Esophagus muscularis mucosa (tissue), 4 donors: ENCODE measurements at regions not wholly inside any gene's neighbourhood (a gene's known extent, or its start where the extent isn't known, plus 50 kb on each side); places are given as distances from the start of the nearest gene placed in this dataset.

ENCODE experiments used
- DNase-seq: peaks from one replicate; pipeline ENCODE4 v3.0.0-alpha.2; 2017; ENCODE audit errors: extremely low spot score
- H3K27ac ChIP-seq, 4 donors: fragments of 200-600 bp; sonication (generic); replicated peaks in 1 of 4; 1 replicate in 3 of 4; 2 replicates in 1 of 4; pipeline ENCODE4 v1.5.1; 2016 to 2019; ENCODE audit warnings: mild to moderate bottlenecking in 1 of 4
- H3K27me3 ChIP-seq, 4 donors: fragments of 200-600 bp; sonication (generic); one replicate each; pipeline versions ENCODE4 v1.5.1 to v1.6.0; 2016 to 2019
- H3K36me3 ChIP-seq, 4 donors: fragments of 200-600 bp; sonication (generic); one replicate each; pipeline ENCODE4 v1.5.1; 2016 to 2019
- H3K4me1 ChIP-seq, 4 donors: fragments of 200-600 bp; sonication (generic); one replicate each; pipeline ENCODE4 v1.5.1; 2016 to 2019
- H3K4me3 ChIP-seq, 4 donors: fragments of 200-600 bp; sonication (generic); 1 replicate in 2 of 4; 2 replicates in 2 of 4; pipeline ENCODE4 v1.5.1; 2016 to 2019; ENCODE audit warnings: mild to moderate bottlenecking in 4 of 4, moderate library complexity in 1 of 4
- H3K9me3 ChIP-seq, 4 donors: fragments of 200-600 bp; sonication (generic); 1 replicate in 3 of 4; 2 replicates in 1 of 4; pipeline ENCODE4 v1.5.1; 2016 to 2019
- EP300 ChIP-seq: sonication (generic); formaldehyde crosslinking; IDR thresholded peaks from one replicate; pipeline ENCODE4 v1.6.1; 2017; ENCODE audit warnings: antibody characterized with exemption
- POLR2A ChIP-seq: fragments of 450-650 bp; IDR thresholded peaks from one replicate; pipeline ENCODE4 v1.6.1; 2017; ENCODE audit warnings: antibody characterized with exemption, moderate library complexity, mild to moderate bottlenecking, low read depth
- POLR2AphosphoS5 ChIP-seq, 2 donors: sonication (generic); formaldehyde crosslinking; IDR thresholded peaks; one replicate each; pipeline ENCODE4 v1.6.1; 2017; ENCODE audit warnings: antibody characterized with exemption in 2 of 2
- WGBS: methylation state at CpG from one replicate; pipeline ENCODE4 v1.1.5; 2018; 5-methylcytosine and 5-hydroxymethylcytosine counted together
- intact Hi-C: fragments of 100-400 bp; cut with DNase I; formaldehyde crosslinking; loops from one replicate; pipeline ENCODE4 v1.15.1; 2023
- TF ChIP-seq, protein P1 (sequence below), 3 experiments: fragments of 200-600 bp in 2 of 3; fragments of 450-650 bp in 1 of 3; sonication (generic) in 2 of 3; IDR thresholded peaks; one replicate each; pipeline ENCODE4 v1.5.1; 2017 to 2019; ENCODE audit warnings: antibody characterized with exemption in 3 of 3, mild to moderate bottlenecking in 2 of 3, moderate library complexity in 1 of 3

DNA sequence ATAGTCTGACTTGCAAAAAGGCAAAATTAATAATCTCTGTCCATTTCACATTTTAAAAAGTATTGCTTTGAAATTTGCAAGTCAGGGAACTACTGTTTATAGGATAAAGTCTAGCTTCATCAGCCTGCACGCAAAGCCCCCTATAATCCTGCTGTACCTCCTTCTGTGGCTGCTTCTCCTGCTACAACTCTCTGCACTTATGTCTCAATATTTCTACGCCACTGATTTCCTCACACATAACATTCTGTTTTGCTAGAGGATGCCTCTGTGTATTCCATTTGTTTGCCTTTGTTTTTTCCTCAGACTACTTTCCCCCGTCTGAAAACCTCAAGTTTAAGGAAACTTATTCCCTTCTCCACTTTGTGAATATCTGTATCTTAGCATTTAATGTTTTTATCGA, 389.9 kb downstream of the RFC3 start:
- peaks cover 0 to 12% (median 6%) of the 10 kb centered on the region in 4 donors for H3K4me1 ChIP-seq
- H3K27me3 ChIP-seq = no peaks in the 10 kb centered on the region
- no peak overlapping the region for H3K27ac ChIP-seq
- TF ChIP-seq EP300 = no peak
- TF ChIP-seq POLR2AphosphoS5 (IDR thresholded peaks at IDR 0.05) = no peak
- DNase-seq = no peak
- no peak overlapping the region for H3K4me3 ChIP-seq
- H3K9me3 ChIP-seq = no peaks in the 10 kb centered on the region
- H3K36me3 ChIP-seq = no peaks in the 10 kb centered on the region
- intact Hi-C loops = no loop called here
- 69% methylated on average over 4 of the region's 4 CpGs for WGBS

DNA sequence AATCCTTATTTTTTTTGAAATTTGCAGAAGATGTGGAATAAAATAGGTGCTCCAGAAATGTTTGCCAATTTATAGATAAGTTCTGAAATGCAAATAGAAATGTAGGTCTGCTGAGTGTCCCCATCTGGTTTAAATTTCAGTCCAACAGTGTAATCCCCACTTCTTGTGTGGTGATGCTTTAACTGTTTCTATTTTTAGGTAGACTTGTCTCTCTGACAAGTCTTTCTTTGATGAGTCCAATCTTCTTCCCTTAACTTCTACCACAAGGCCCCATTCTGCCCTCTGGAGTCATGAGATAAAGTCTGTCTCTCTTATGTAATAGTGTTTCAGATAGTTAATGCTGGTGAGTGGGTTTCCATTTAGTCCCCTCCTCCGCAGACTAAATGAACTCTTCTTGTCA, 390.4 kb downstream of the RFC3 start:
- WGBS = 94% methylated on average over 1 of the region's 1 CpG
- H3K4me3 ChIP-seq = no peak overlapping the region
- no peak overlapping the region for H3K27ac ChIP-seq
- intact Hi-C loops = no loop called here
- no peak for TF ChIP-seq POLR2A
- no peak for TF ChIP-seq EP300
- TF ChIP-seq POLR2AphosphoS5 (IDR thresholded peaks at IDR 0.05) = no peak
- TF ChIP-seq, protein P1, sequence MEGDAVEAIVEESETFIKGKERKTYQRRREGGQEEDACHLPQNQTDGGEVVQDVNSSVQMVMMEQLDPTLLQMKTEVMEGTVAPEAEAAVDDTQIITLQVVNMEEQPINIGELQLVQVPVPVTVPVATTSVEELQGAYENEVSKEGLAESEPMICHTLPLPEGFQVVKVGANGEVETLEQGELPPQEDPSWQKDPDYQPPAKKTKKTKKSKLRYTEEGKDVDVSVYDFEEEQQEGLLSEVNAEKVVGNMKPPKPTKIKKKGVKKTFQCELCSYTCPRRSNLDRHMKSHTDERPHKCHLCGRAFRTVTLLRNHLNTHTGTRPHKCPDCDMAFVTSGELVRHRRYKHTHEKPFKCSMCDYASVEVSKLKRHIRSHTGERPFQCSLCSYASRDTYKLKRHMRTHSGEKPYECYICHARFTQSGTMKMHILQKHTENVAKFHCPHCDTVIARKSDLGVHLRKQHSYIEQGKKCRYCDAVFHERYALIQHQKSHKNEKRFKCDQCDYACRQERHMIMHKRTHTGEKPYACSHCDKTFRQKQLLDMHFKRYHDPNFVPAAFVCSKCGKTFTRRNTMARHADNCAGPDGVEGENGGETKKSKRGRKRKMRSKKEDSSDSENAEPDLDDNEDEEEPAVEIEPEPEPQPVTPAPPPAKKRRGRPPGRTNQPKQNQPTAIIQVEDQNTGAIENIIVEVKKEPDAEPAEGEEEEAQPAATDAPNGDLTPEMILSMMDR (IDR thresholded peaks at IDR 0.05) = no peak
- peaks cover 0 to 12% (median 6%) of the 10 kb centered on the region in 4 donors for H3K4me1 ChIP-seq
- DNase-seq = no peak
- no peaks in the 10 kb centered on the region for H3K36me3 ChIP-seq
- no peaks in the 10 kb centered on the region for H3K9me3 ChIP-seq
- H3K27me3 ChIP-seq = no peaks in the 10 kb centered on the region

DNA sequence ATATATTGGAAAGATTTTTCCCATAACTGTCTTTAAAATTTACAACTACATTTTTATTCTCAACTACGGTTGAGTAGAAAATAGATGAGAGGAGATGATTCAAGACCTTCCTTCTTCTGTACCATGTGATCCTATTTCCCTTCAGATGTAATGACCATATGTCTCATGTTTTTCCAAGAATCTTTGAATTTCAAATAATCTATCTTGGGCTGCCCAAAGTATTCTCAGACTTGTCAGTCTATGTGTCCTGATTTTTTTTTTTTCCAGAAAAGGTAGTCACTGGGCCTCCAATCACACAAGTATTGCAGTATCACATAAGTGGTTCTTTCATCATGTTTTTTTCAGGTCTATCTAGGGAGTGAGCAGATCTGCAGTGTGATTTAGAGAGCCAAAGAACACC, 392.4 kb downstream of the RFC3 start:
- H3K27me3 ChIP-seq = no peaks in the 10 kb centered on the region
- no peak for DNase-seq
- 88% methylated on average over 1 of the region's 1 CpG for WGBS
- no peaks in the 10 kb centered on the region for H3K36me3 ChIP-seq
- H3K4me3 ChIP-seq = no peak overlapping the region
- TF ChIP-seq, protein P1 (IDR thresholded peaks at IDR 0.05) = no peak
- TF ChIP-seq EP300 (no peak), POLR2A (no peak), POLR2AphosphoS5 (IDR thresholded peaks at IDR 0.05) (no peak)
- no peaks in the 10 kb centered on the region for H3K9me3 ChIP-seq
- intact Hi-C loops = no loop called here
- peaks cover 0 to 12% (median 6%) of the 10 kb centered on the region in 4 donors for H3K4me1 ChIP-seq
- no peak overlapping the region for H3K27ac ChIP-seq

DNA sequence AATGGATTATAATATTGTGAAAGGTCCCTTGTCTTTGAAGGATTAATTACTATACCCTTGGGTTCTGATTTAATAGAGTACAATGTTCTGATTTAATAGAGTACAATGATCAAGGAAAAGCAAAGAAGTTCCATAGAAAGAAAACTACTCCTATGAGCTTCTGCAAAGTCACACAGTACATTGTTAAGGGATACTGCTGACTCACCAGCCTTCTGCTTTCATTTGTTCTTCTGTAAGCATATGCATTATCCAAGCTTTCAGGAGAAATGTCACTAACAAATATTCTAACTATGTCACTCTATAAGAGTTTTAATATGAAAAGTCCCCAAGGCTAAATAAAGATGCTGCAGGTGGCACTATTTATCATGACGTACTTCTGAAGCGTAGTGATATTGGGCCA, 396.7 kb downstream of the RFC3 start:
- no peaks in the 10 kb centered on the region for H3K36me3 ChIP-seq
- DNase-seq = no peak
- 100% methylated on average over 2 of the region's 2 CpGs for WGBS
- no peak overlapping the region for H3K27ac ChIP-seq
- no peaks in the 10 kb centered on the region for H3K9me3 ChIP-seq
- no peaks in the 10 kb centered on the region for H3K27me3 ChIP-seq
- intact Hi-C loops = no loop called here
- no peak overlapping the region for H3K4me3 ChIP-seq
- no peak for TF ChIP-seq POLR2A
- TF ChIP-seq, protein P1 (IDR thresholded peaks at IDR 0.05) = no peak
- TF ChIP-seq EP300 = no peak
- TF ChIP-seq POLR2AphosphoS5 (IDR thresholded peaks at IDR 0.05) = no peak
- H3K4me1 ChIP-seq = no peaks in the 10 kb centered on the region

DNA sequence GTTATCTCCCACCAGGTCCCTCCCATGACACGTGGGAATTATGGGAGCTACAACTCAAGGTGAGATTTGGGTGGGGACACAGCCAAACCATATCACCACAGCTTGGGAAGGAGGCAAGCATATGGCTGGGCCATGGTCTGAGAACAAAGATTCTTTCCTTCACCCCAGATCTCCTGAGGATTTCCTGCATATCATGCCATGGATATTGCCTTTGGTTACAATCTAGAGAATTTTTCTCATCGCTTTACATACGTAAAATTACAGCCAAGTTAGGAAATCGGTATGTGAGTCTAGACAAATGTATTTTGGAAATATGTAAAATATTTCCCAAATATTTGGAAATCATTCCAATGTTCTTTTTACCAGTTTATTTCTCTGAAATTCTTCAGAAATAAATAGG, 398.3 kb downstream of the RFC3 start:
- Histone ChIP-seq H3K27me3 (no peaks in the 10 kb centered on the region), H3K27ac (no peak overlapping the region), H3K36me3 (no peaks in the 10 kb centered on the region), H3K4me1 (no peaks in the 10 kb centered on the region), H3K4me3 (no peak overlapping the region), H3K9me3 (no peaks in the 10 kb centered on the region)
- WGBS = 95% methylated on average over 4 of the region's 4 CpGs
- intact Hi-C loops = no loop called here
- TF ChIP-seq, protein P1 (IDR thresholded peaks at IDR 0.05) = no peak
- DNase-seq = no peak
